DND-41 (cell line): ENCODE measurements at regions not wholly inside any gene's neighbourhood (a gene's known extent, or its start where the extent isn't known, plus 50 kb on each side); places are given as distances from the start of the nearest gene placed in this dataset.
"Not testable (repeated sequence)": the region's sequence is repeated elsewhere in the genome, so short reads cannot be mapped to it uniquely, and the experiment has no call there.

ENCODE experiments used
- ATAC-seq: fragments of 200-7000 bp; cut with Tn5 transposase; 3 replicates; pipeline ENCODE4 v1.9.1; 2021; ENCODE audit warnings: low read depth; ENCODE audit not compliant: insufficient read depth
- DNase-seq: peaks from one replicate; pipeline ENCODE4 v3.0.0-alpha.2; 2020
- H2AFZ ChIP-seq: 2 replicates; pipeline ENCODE4 v1.6.0; 2012; ENCODE audit warnings: low read depth, low read length
- H3K27ac ChIP-seq: 2 replicates; pipeline ENCODE4 v1.5.1; 2012; ENCODE audit warnings: low read length, inconsistent platforms
- H3K27me3 ChIP-seq: fragments of 200-600 bp; sonication (generic); 2 replicates; pipeline ENCODE4 v1.6.0; 2012; ENCODE audit warnings: low read length, mild to moderate bottlenecking, inconsistent platforms; ENCODE audit not compliant: insufficient read depth, poor library complexity
- H3K36me3 ChIP-seq: 2 replicates; pipeline ENCODE4 v1.5.1; 2012; ENCODE audit warnings: low read length, inconsistent platforms; ENCODE audit not compliant: insufficient read depth
- H3K4me1 ChIP-seq: 2 replicates; pipeline ENCODE4 v1.5.1; 2012; ENCODE audit warnings: mild to moderate bottlenecking, low read length; ENCODE audit not compliant: insufficient read depth
- H3K4me2 ChIP-seq: 2 replicates; pipeline ENCODE4 v1.6.0; 2012; ENCODE audit warnings: mild to moderate bottlenecking, moderate library complexity, low read length, inconsistent platforms; ENCODE audit not compliant: insufficient read depth
- H3K4me3 ChIP-seq, 2 experiments: fragments of 200-600 bp in 1 of 2; shearing (Covaris generic) in 1 of 2; 2 replicates each; pipeline ENCODE4 v1.5.1; 2012 to 2016; ENCODE audit warnings: inconsistent platforms in 2 of 2, low read length in 2 of 2, mild to moderate bottlenecking in 2 of 2, low read depth in 1 of 2, moderate library complexity in 1 of 2
- H3K79me2 ChIP-seq: 2 replicates; pipeline ENCODE4 v1.6.0; 2012; ENCODE audit warnings: low read length, inconsistent platforms; ENCODE audit not compliant: insufficient read depth
- H3K9ac ChIP-seq: 2 replicates; pipeline ENCODE4 v1.6.0; 2012; ENCODE audit warnings: low read depth, mild to moderate bottlenecking, inconsistent platforms, low read length, moderate library complexity
- H3K9me3 ChIP-seq: 2 replicates; pipeline ENCODE4 v1.5.1; 2012; ENCODE audit warnings: low read length, moderate library complexity, mild to moderate bottlenecking, inconsistent platforms; ENCODE audit not compliant: insufficient read depth, severe bottlenecking
- H4K20me1 ChIP-seq: 2 replicates; pipeline ENCODE4 v1.6.0; 2012; ENCODE audit warnings: low read length; ENCODE audit not compliant: insufficient read depth
- EZH2 ChIP-seq: IDR thresholded peaks from 3 replicates; pipeline ENCODE4 v1.6.1; 2012; ENCODE audit warnings: borderline replicate concordance, low read depth, mild to moderate bottlenecking, moderate library complexity, low read length, inconsistent platforms; ENCODE audit not compliant: severe bottlenecking
- TF ChIP-seq, protein P1 (sequence below): IDR thresholded peaks from 2 replicates; pipeline ENCODE4 v1.5.1; 2012; ENCODE audit warnings: borderline replicate concordance, low read length, moderate library complexity, mild to moderate bottlenecking; ENCODE audit not compliant: poor library complexity, severe bottlenecking; ENCODE audit errors: extremely low read depth

GRCh38 chr21:30027986-30028385 lies 88.2 kb upstream of the GRIK1 start:
- Histone ChIP-seq H3K79me2 (no peaks in the 10 kb centered on the region), H3K9me3 (no peaks in the 10 kb centered on the region), H3K4me1 (no peaks in the 10 kb centered on the region), H3K27ac (no peak overlapping the region), H3K36me3 (no peaks in the 10 kb centered on the region), H4K20me1 (no peaks in the 10 kb centered on the region), H3K4me3 (no peak overlapping the region), H2AFZ (no peak overlapping the region), H3K9ac (no peak overlapping the region), H3K4me2 (no peak overlapping the region), H3K27me3 (no peaks in the 10 kb centered on the region)
- ATAC-seq = no peak
- no peak for TF ChIP-seq EZH2
- TF ChIP-seq, protein P1, sequence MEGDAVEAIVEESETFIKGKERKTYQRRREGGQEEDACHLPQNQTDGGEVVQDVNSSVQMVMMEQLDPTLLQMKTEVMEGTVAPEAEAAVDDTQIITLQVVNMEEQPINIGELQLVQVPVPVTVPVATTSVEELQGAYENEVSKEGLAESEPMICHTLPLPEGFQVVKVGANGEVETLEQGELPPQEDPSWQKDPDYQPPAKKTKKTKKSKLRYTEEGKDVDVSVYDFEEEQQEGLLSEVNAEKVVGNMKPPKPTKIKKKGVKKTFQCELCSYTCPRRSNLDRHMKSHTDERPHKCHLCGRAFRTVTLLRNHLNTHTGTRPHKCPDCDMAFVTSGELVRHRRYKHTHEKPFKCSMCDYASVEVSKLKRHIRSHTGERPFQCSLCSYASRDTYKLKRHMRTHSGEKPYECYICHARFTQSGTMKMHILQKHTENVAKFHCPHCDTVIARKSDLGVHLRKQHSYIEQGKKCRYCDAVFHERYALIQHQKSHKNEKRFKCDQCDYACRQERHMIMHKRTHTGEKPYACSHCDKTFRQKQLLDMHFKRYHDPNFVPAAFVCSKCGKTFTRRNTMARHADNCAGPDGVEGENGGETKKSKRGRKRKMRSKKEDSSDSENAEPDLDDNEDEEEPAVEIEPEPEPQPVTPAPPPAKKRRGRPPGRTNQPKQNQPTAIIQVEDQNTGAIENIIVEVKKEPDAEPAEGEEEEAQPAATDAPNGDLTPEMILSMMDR = no peak
- DNase-seq = no peak

GRCh38 chr21:30023056-30023455 lies 83.3 kb upstream of the GRIK1 start:
- not testable (repeated sequence) for H3K9me3 ChIP-seq, DNase-seq, H3K36me3 ChIP-seq, H3K9ac ChIP-seq, H3K4me3 ChIP-seq, H3K27me3 ChIP-seq, H3K79me2 ChIP-seq, H4K20me1 ChIP-seq, H3K27ac ChIP-seq, H3K4me1 ChIP-seq, H3K4me2 ChIP-seq, H2AFZ ChIP-seq, ATAC-seq

DNA sequence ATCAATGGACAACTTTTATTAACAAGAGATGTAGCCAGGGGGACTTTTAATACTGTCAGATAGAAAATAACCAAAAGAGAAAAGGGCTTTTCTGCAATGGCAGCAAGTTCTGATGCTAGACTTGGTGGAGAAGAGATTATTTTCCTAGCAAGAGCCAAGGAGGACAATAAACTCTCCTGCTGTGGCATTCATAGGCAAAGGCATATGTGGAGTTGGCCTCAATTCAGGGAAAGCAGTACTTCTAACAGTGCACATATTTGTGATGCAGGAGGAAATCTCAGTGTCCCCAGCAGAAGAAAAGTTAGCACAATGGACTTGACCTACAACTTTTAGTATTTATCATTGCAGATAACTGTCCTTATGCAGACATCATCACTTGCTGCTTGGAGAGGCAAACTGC lies 75.1 kb upstream of the GRIK1 start:
- no peak overlapping the region for H3K4me2 ChIP-seq
- no peaks in the 10 kb centered on the region for H3K27me3 ChIP-seq
- H3K27ac ChIP-seq = no peak overlapping the region
- H3K4me1 ChIP-seq = no peaks in the 10 kb centered on the region
- no peak overlapping the region for H2AFZ ChIP-seq
- no peaks in the 10 kb centered on the region for H3K9me3 ChIP-seq
- no peaks in the 10 kb centered on the region for H3K36me3 ChIP-seq
- ATAC-seq (no peak), DNase-seq (no peak)
- no peak overlapping the region for H3K9ac ChIP-seq
- no peak overlapping the region for H3K4me3 ChIP-seq
- no peaks in the 10 kb centered on the region for H4K20me1 ChIP-seq
- H3K79me2 ChIP-seq = no peaks in the 10 kb centered on the region
- TF ChIP-seq, protein P1 = no peak
- TF ChIP-seq EZH2 = no peak

DNA sequence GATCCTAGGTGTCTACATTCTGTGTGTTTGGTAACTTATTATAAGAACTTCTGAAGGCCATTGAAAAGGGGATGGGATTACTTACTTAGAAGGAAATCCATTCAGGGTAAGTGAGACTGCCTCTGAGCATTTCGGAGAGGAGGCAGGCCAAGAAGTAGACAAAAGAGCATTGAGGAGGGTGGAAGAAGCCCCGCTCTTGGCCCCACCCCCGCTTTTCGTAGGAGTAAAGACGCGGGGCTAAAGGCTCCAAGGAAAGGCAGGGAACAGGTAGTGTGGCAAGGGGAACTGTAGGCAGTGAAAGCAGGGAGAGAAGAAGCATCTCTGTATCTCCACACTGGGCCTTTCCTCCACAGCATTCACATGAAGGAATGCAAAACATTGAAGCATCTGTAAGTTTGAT lies 51.8 kb upstream of the GRIK1 start:
- Histone ChIP-seq H3K4me3 (no peak overlapping the region), H3K27ac (no peak overlapping the region), H2AFZ (no peak overlapping the region), H3K9ac (no peak overlapping the region), H4K20me1 (no peaks in the 10 kb centered on the region), H3K27me3 (no peaks in the 10 kb centered on the region), H3K79me2 (no peaks in the 10 kb centered on the region), H3K4me1 (no peaks in the 10 kb centered on the region), H3K4me2 (no peak overlapping the region), H3K9me3 (no peaks in the 10 kb centered on the region), H3K36me3 (no peaks in the 10 kb centered on the region)
- no peak for DNase-seq
- ATAC-seq = no peak
- no peak for TF ChIP-seq EZH2

DNA sequence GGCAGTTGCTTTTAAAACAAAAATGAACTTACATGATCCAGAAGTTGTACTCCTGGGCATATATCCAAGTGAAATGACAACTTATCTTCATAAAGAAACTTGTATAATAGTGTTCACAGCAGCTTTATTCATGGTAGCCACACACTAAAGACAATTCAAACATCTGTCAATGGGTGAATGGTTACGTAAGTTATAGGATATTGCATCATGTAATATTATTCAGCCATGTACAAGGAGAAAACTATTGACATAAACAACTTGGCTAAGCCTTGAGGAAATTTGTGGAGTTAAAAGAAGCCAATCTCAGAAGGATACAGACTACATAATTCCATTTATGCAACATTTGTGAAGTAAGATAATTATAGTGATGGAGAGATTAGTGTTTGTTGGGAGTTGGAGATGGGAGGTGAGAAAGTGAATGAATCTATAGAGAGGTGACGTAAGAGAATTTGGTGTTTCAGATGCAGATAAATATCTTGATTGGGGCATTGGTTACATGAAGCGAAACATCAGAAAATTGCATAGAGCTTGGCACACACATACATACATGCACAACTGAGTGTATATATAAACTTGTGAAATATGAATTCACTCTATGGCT lies 49.9 kb upstream of the GRIK1 start:
- no peaks in the 10 kb centered on the region for H3K27me3 ChIP-seq
- H3K4me1 ChIP-seq = no peaks in the 10 kb centered on the region
- DNase-seq (no peak), ATAC-seq (no peak)
- peaks cover 2% of the 10 kb centered on the region for H3K9me3 ChIP-seq
- no peak for TF ChIP-seq EZH2
- TF ChIP-seq, protein P1 = no peak
- H2AFZ ChIP-seq = no peak overlapping the region
- no peak overlapping the region for H3K27ac ChIP-seq
- no peaks in the 10 kb centered on the region for H4K20me1 ChIP-seq
- H3K36me3 ChIP-seq = no peaks in the 10 kb centered on the region
- no peak overlapping the region for H3K4me2 ChIP-seq
- no peak overlapping the region for H3K4me3 ChIP-seq
- no peaks in the 10 kb centered on the region for H3K79me2 ChIP-seq
- no peak overlapping the region for H3K9ac ChIP-seq
